Activated naive CD4-positive, alpha-beta T cell treated with anti-CD3 and anti-CD28 coated beads for 36 hours (primary cell): ENCODE measurements at regions not wholly inside any gene's neighbourhood (a gene's known extent, or its start where the extent isn't known, plus 50 kb on each side); places are given as distances from the start of the nearest gene placed in this dataset.

Source experiments
- CTCF ChIA-PET: fragments of 350-600 bp; sonication (Branson Sonifier 250); formaldehyde crosslinking; loops from one replicate; lab custom pipeline; 2021; ENCODE audit warnings: antibody characterized with exemption; lab: Charles Lee
- DNase-seq: peaks from one replicate; pipeline ENCODE4 v3.0.0-alpha.2; 2020
- H3K27ac Mint-ChIP-seq: one replicate; pipeline ENCODE4 v1.8.0; 2021; ENCODE audit warnings: mild to moderate bottlenecking, mixed read lengths
- H3K27me3 Mint-ChIP-seq: one replicate; pipeline ENCODE4 v1.8.0; 2021; ENCODE audit warnings: low read depth, mixed read lengths
- H3K36me3 Mint-ChIP-seq: one replicate; pipeline ENCODE4 v1.8.0; 2021; ENCODE audit warnings: low read depth, mixed read lengths
- H3K4me1 Mint-ChIP-seq: one replicate; pipeline ENCODE4 v1.8.0; 2021; ENCODE audit warnings: low read depth, mixed read lengths
- H3K4me3 Mint-ChIP-seq: one replicate; pipeline ENCODE4 v1.8.0; 2021; ENCODE audit warnings: mild to moderate bottlenecking, moderate library complexity, mixed read lengths
- H3K9me3 Mint-ChIP-seq: one replicate; pipeline ENCODE4 v1.8.0; 2021; ENCODE audit warnings: mixed read lengths
- intact Hi-C: fragments of 100-400 bp; cut with micrococcal nuclease; formaldehyde crosslinking; loops from one replicate; pipeline ENCODE4 v1.15.1; 2023

DNA sequence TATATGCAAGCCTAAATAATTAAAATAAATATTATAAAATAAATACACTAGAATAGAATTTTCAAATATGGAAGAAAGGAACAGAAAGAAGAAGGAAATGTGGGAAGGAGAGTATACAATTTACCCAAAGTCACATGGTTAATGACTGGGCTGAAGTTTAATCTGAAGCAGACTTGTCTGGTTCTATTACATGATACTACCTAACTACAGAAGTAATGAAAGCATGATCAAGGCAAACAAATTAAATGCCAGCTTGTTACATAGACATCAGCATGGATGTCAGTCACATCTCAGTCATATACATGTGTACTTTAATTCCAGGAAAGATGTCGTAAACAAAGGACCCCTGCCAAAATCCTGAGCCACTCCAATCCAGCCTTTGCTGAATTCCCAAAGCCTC lies 1060.8 kb downstream of the CNTNAP5 start:
- intact Hi-C loops = no loop called here
- no peak for DNase-seq
- CTCF ChIA-PET = no interaction called here

DNA sequence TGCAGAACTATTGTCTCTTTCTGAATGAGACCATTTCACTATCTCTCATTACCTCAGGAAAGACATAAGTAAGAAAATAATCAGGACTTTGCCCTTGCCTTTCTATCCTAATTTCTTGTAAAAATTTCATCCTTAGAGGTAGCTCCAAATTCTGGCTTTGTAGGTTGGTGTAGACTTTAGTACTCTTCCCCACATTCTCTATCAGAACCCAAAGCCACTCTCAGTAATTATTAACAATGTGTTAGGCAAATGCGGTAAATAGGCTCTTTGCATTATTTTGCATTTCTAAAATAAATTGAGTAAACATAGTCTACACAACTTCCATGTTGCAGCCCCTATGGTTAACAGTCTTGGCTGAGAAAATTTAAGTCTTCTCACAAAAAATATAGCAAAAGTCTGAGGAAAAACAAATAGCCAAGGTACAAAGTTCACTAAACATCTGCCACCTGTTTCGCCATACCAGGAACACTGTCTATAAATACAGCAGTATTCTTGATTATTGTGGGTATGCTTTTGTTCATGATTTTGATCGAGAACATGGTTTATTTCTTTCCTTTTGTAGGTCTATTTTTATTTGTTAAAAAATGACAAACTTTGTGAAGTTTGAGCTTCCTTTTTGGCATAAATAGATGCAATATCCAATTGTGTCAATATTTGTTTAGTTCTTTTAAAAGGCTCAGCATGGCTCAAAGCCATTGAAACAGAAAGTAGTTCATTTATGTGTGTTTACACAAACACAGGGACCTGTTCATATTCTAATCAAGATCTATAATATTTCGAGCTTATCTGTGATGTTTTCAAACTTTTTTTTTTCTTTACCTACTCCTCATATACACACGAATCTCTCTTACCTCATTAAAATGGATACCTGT lies 1061.5 kb downstream of the CNTNAP5 start:
- intact Hi-C loops = no loop called here
- Mint-ChIP-seq H3K27me3 (no peaks in the 10 kb centered on the region), H3K9me3 (peaks cover 13% of the 10 kb centered on the region), H3K4me3 (no peak overlapping the region), H3K4me1 (no peaks in the 10 kb centered on the region), H3K36me3 (no peaks in the 10 kb centered on the region), H3K27ac (no peak overlapping the region)
- DNase-seq = no peak
- CTCF ChIA-PET = interaction anchor here (0.7 kb wide), 1 partner anchor 235 kb away, joined by 3 read pairs; no protein-coding TSS in a partner anchor

More for the DNA sequence above, 1060.8 kb downstream of the CNTNAP5 start:
- Mint-ChIP-seq H3K27me3 (no peaks in the 10 kb centered on the region), H3K27ac (no peak overlapping the region), H3K4me3 (no peak overlapping the region), H3K9me3 (peaks cover 14% of the 10 kb centered on the region), H3K4me1 (no peaks in the 10 kb centered on the region), H3K36me3 (no peaks in the 10 kb centered on the region)

DNA sequence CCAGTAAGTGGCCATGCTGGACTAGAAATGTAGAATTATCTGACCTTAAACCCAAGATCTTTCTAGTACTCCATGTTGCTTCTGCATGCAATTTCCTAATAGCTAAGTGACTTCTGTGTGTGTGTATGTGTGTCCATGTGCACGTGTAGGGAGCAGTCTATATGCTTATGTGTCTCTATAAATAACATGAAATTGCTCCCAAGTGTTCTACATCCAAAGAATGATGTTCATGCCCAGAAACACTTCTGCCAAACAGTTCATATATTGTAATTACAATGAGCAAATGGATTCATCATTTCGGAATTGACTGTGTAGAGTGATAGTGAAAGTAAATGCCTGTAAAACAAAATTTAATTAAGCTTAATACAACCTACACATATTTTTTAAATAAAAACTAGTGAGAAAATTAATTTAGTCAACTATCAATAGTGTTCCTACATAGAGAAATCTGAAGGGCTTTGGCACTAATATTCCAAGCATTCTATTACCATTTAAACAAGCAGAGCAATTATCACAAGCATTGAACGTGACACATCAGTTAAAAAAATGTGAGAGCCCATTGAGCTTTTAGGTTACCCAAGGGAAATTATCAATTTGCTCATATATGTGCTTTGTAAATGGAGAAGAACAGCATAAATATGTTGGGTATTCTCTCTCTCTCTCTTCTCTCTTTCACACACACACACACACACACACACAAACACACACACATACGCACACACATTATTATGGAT lies 1067.4 kb downstream of the CNTNAP5 start:
- CTCF ChIA-PET = no interaction called here
- Mint-ChIP-seq H3K27ac (no peak overlapping the region), H3K4me1 (no peaks in the 10 kb centered on the region), H3K4me3 (no peak overlapping the region), H3K27me3 (no peaks in the 10 kb centered on the region), H3K9me3 (peaks cover 10% of the 10 kb centered on the region), H3K36me3 (no peaks in the 10 kb centered on the region)
- intact Hi-C loops = no loop called here
- no peak for DNase-seq

DNA sequence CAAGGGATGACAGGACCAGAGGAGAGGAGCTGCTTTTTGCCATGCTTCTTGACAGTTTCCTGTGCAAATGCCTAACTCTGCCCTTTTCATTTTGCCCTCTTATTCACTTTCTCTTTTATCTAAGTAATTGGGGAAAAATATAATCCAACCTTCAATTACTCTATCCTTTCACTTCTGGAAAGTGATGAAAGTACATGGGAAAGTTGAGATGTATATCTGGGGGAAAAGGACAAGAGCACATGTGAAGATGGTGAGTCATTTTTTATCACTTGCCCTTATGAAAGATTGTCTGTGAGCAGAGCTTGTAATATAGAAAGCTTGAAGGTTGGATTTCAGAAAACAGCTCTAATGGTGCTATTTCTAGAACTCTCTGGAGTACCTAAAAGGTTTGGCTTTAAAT lies 1070.7 kb downstream of the CNTNAP5 start:
- CTCF ChIA-PET = no interaction called here
- intact Hi-C loops = no loop called here
- Mint-ChIP-seq H3K4me1 (no peaks in the 10 kb centered on the region), H3K27ac (no peak overlapping the region), H3K36me3 (no peaks in the 10 kb centered on the region), H3K9me3 (peaks cover 2% of the 10 kb centered on the region), H3K27me3 (no peaks in the 10 kb centered on the region), H3K4me3 (no peak overlapping the region)
- DNase-seq = no peak

DNA sequence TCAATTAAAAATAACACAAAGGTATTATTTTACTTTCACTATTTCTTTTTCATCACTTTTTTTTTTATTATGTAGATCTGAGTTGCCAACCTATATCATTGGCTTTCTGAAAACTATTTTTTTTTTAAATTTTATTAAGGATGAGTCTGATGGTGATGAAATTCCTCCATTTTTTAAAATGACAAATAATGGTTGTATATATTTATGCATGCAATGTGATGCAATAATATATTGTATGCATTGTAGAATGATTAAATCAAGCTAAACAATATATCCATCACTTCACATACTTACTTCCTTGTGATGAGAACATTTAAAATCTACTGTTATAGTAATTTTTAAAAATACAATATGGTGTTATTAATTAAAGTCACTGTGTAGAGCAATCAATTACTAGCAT lies 1081.6 kb downstream of the CNTNAP5 start:
- H3K36me3 Mint-ChIP-seq = no peaks in the 10 kb centered on the region
- DNase-seq = no peak
- no peak overlapping the region for H3K27ac Mint-ChIP-seq
- intact Hi-C loops = no loop called here
- H3K4me1 Mint-ChIP-seq = no peaks in the 10 kb centered on the region
- H3K27me3 Mint-ChIP-seq = no peaks in the 10 kb centered on the region
- CTCF ChIA-PET = no interaction called here
- no peak overlapping the region for H3K4me3 Mint-ChIP-seq
- H3K9me3 Mint-ChIP-seq = peaks cover 9% of the 10 kb centered on the region

DNA sequence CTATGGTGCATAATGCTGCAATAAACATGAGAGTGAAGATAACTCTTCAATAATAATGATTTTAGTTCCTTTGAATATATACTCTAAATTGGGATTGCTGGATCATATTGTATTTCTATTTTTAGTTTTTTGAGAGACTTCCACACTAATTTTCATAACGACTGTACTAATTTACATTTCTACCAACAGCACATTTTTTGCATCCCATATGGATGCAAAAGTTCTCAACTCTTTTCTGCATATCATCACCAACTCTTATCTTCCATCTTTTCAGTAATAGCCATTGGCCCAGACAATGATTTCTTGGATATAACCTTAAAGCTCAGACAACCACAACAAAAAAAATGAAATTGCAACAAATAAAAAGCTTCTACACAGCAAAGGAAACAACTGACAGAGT lies 1082.4 kb downstream of the CNTNAP5 start:
- Mint-ChIP-seq H3K9me3 (peaks cover 4% of the 10 kb centered on the region), H3K4me1 (no peaks in the 10 kb centered on the region), H3K36me3 (no peaks in the 10 kb centered on the region), H3K27ac (no peak overlapping the region), H3K4me3 (no peak overlapping the region), H3K27me3 (no peaks in the 10 kb centered on the region)
- CTCF ChIA-PET = no interaction called here
- DNase-seq = no peak
- intact Hi-C loops = no loop called here

DNA sequence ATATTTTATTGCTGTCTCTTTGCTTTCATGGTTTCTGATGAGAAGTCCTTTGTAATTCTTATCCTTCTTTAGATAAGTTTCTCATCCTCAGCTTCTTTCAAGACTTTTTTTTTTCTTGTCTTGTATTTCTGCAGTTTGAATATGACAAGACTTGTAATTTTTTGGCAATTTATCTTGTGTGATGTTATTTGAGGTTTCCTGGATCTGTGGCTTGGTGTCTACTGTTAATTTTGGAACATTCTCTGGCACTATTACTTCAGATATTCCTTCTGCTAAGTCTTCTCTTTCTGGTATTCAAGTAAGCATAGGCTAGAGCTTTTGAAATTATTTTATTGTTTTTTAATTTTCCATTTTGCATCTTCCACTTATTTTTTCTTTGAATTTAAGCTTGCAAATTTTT lies 1083.2 kb downstream of the CNTNAP5 start:
- no peak for DNase-seq
- Mint-ChIP-seq H3K4me3 (no peak overlapping the region), H3K4me1 (no peaks in the 10 kb centered on the region), H3K36me3 (no peaks in the 10 kb centered on the region), H3K27me3 (no peaks in the 10 kb centered on the region), H3K9me3 (peaks cover 2% of the 10 kb centered on the region), H3K27ac (no peak overlapping the region)
- CTCF ChIA-PET = no interaction called here
- intact Hi-C loops = no loop called here

DNA sequence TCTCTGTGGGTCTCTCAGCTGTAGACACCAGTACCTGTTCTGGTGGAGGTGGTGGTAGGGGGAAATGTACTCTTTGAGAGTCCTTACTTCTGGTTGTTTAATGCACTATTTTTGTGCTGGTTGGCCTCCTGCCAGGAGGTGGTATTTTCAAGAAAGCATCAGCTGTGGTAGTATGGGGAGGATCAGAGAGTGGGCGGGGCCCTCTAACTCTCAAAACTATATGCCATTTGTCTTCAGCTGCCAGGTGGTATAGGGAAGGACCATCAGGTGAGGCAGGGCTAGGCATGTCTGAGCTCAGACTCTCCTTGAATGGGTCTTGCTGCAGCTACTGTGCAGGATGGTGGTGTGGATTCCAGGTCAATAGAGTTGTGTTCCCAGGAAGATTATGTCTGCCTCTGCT lies 1100.8 kb downstream of the CNTNAP5 start:
- Mint-ChIP-seq H3K27ac (no peak overlapping the region), H3K27me3 (no peaks in the 10 kb centered on the region), H3K9me3 (peaks cover 25% of the 10 kb centered on the region), H3K4me3 (no peak overlapping the region), H3K4me1 (no peaks in the 10 kb centered on the region), H3K36me3 (no peaks in the 10 kb centered on the region)
- CTCF ChIA-PET = no interaction called here
- intact Hi-C loops = no loop called here
- DNase-seq = no peak

DNA sequence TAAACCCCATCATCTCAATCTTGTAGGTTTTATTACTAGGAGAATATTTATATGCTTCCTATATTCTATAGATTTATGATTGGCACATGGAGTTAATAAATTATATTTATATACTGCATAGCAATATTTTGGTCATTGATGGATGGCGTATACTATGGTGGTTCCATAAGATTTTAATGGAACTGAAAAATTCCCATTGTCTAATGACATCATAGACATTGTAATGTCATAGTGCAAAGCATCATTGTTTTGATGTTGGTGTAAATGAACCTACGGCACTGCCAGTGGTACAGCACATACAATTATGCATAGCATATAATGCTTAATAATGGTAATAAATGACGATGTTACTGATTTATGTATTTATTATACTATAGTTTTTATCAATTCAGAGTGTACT lies 1135.9 kb downstream of the CNTNAP5 start:
- no peak overlapping the region for H3K27ac Mint-ChIP-seq
- H3K4me1 Mint-ChIP-seq = no peaks in the 10 kb centered on the region
- H3K27me3 Mint-ChIP-seq = no peaks in the 10 kb centered on the region
- no peaks in the 10 kb centered on the region for H3K36me3 Mint-ChIP-seq
- CTCF ChIA-PET = no interaction called here
- H3K4me3 Mint-ChIP-seq = no peak overlapping the region
- DNase-seq = no peak
- intact Hi-C loops = no loop called here
- peaks cover 2% of the 10 kb centered on the region for H3K9me3 Mint-ChIP-seq

DNA sequence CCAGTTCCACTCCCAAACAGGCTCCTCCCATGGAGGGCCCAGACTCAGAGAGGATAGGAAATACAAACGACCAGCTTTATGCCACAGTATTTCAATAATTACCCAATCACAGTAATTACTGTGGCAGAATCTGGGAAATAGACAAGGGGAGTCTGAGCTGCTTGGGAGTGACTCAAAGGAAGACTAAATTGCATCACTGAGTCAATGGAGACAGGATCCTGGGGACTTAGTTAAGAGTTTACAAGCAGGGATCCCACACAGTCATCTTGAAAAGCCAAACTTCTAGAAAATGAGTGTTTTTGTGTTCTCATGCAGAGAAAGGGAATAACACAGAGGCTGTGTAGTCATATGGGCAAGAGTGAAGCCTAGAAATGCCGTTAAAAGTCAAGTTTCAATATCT lies 1142.1 kb downstream of the CNTNAP5 start:
- no peak for DNase-seq
- Mint-ChIP-seq H3K4me1 (no peaks in the 10 kb centered on the region), H3K27ac (no peak overlapping the region), H3K9me3 (no peaks in the 10 kb centered on the region), H3K36me3 (no peaks in the 10 kb centered on the region), H3K27me3 (no peaks in the 10 kb centered on the region), H3K4me3 (no peak overlapping the region)
- intact Hi-C loops = no loop called here
- CTCF ChIA-PET = no interaction called here

DNA sequence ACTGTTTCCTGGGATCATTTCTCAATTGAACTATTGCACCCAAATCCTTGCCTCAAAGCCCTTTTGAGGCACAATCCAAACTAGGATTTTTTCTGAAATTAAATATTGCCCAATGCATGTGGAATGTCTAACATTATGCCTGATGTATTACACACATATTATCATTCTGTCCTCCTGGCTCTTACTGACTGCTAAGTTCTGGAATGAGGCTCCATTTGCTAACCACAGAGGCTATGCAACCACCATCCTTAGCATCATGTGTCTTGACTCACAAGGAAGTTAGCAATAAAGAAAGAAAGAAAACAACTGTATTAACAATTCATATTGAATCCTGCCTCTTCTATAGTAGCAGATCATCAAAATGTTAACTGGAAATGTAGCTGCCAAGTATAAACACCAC lies 1142.7 kb downstream of the CNTNAP5 start:
- Mint-ChIP-seq H3K36me3 (no peaks in the 10 kb centered on the region), H3K4me1 (no peaks in the 10 kb centered on the region), H3K4me3 (no peak overlapping the region), H3K9me3 (no peaks in the 10 kb centered on the region), H3K27ac (no peak overlapping the region), H3K27me3 (no peaks in the 10 kb centered on the region)
- CTCF ChIA-PET = no interaction called here
- no peak for DNase-seq
- intact Hi-C loops = no loop called here

DNA sequence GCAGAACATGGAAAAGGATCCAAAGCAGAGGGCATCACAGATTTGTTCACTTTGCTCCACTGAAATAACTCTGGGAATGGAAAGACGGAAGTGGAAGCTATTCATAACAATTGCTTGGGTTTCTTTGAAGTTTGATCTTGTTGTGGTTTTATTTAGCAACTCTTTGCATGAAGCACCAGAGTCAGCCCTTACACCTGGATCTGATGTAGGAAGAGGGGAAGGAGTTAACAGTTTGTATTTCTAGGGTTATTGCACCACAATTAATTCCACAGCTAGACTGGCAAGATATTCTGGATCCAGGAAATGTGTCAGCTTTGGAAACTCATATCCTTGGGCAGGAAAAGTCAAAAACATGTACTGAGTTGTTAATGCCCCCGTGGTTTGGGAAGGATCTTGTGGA lies 1143.4 kb downstream of the CNTNAP5 start:
- no peak for DNase-seq
- peaks cover under 1% of the 10 kb centered on the region for H3K9me3 Mint-ChIP-seq
- H3K36me3 Mint-ChIP-seq = no peaks in the 10 kb centered on the region
- no peaks in the 10 kb centered on the region for H3K27me3 Mint-ChIP-seq
- intact Hi-C loops = no loop called here
- H3K4me3 Mint-ChIP-seq = no peak overlapping the region
- no peaks in the 10 kb centered on the region for H3K4me1 Mint-ChIP-seq
- H3K27ac Mint-ChIP-seq = no peak overlapping the region
- CTCF ChIA-PET = no interaction called here
